HFFc6 (cell line): ENCODE measurements at regions not wholly inside any gene's neighbourhood (a gene's known extent, or its start where the extent isn't known, plus 50 kb on each side); places are given as distances from the start of the nearest gene placed in this dataset.

Source experiments
- DNase-seq: peaks from one replicate; pipeline ENCODE4 v3.0.0-alpha.2; 2018
- H3K27ac Mint-ChIP-seq: 2 replicates; pipeline ENCODE4 v1.8.0; 2020; ENCODE audit warnings: mild to moderate bottlenecking, mixed read lengths
- H3K27me3 Mint-ChIP-seq: 2 replicates; pipeline ENCODE4 v1.8.0; 2021; ENCODE audit warnings: mild to moderate bottlenecking, moderate library complexity, mixed read lengths; ENCODE audit not compliant: insufficient read depth
- H3K36me3 Mint-ChIP-seq: 2 replicates; pipeline ENCODE4 v1.8.0; 2021; ENCODE audit warnings: low read depth, mixed read lengths
- H3K4me1 Mint-ChIP-seq: 2 replicates; pipeline ENCODE4 v1.8.0; 2020; ENCODE audit warnings: low read depth, mixed read lengths
- H3K4me3 Mint-ChIP-seq: 2 replicates; pipeline ENCODE4 v1.8.0; 2020; ENCODE audit warnings: mild to moderate bottlenecking, moderate library complexity, mixed read lengths
- H3K9me3 Mint-ChIP-seq: 2 replicates; pipeline ENCODE4 v1.8.0; 2020; ENCODE audit warnings: mild to moderate bottlenecking, mixed read lengths
- CTCF ChIP-seq: fragments of 200-600 bp; sonication (generic); IDR thresholded peaks from 2 replicates; pipeline ENCODE4 v1.5.0; 2021; ENCODE audit warnings: antibody characterized with exemption, mild to moderate bottlenecking

- Mint-ChIP-seq H3K9me3 (no peaks in the 10 kb centered on the region), H3K4me3 (no peak overlapping the region), H3K36me3 (no peaks in the 10 kb centered on the region), H3K27ac (no peak overlapping the region), H3K4me1 (no peaks in the 10 kb centered on the region), H3K27me3 (no peaks in the 10 kb centered on the region)
- no peak for DNase-seq
- no peak for TF ChIP-seq CTCF
Measured at GRCh38 chrX:10882484-10882883, 228.6 kb upstream of the HCCS start.

- no peaks in the 10 kb centered on the region for H3K4me1 Mint-ChIP-seq
- H3K27me3 Mint-ChIP-seq: no peaks in the 10 kb centered on the region
- no peak overlapping the region for H3K4me3 Mint-ChIP-seq
- H3K36me3 Mint-ChIP-seq: no peaks in the 10 kb centered on the region
- no peaks in the 10 kb centered on the region for H3K9me3 Mint-ChIP-seq
- no peak for TF ChIP-seq CTCF
- no peak overlapping the region for H3K27ac Mint-ChIP-seq
- no peak for DNase-seq
Measured at GRCh38 chrX:10884246-10884645, 226.9 kb upstream of the HCCS start.

GRCh38 chrX:10892621-10893225, 218.4 kb upstream of the HCCS start:
- peak; percentile 44 for DNase-seq
- Mint-ChIP-seq H3K36me3 (no peaks in the 10 kb centered on the region), H3K27ac (no peak overlapping the region), H3K27me3 (no peaks in the 10 kb centered on the region), H3K9me3 (no peaks in the 10 kb centered on the region), H3K4me3 (no peak overlapping the region), H3K4me1 (peaks cover 17% of the 10 kb centered on the region)
- TF ChIP-seq CTCF: no peak

GRCh38 chrX:10893366-10893765, 217.8 kb upstream of the HCCS start:
- no peak for DNase-seq
- Mint-ChIP-seq H3K27me3 (no peaks in the 10 kb centered on the region), H3K27ac (no peak overlapping the region), H3K4me3 (no peak overlapping the region), H3K36me3 (no peaks in the 10 kb centered on the region), H3K9me3 (no peaks in the 10 kb centered on the region), H3K4me1 (peaks cover 17% of the 10 kb centered on the region)
- no peak for TF ChIP-seq CTCF

- no peaks in the 10 kb centered on the region for H3K27me3 Mint-ChIP-seq
- H3K4me3 Mint-ChIP-seq: no peak overlapping the region
- no peaks in the 10 kb centered on the region for H3K9me3 Mint-ChIP-seq
- TF ChIP-seq CTCF: no peak
- no peaks in the 10 kb centered on the region for H3K36me3 Mint-ChIP-seq
- H3K4me1 Mint-ChIP-seq: peaks cover 17% of the 10 kb centered on the region
- DNase-seq: no peak
- no peak overlapping the region for H3K27ac Mint-ChIP-seq
Measured at GRCh38 chrX:10893976-10894375, 217.2 kb upstream of the HCCS start.

- Mint-ChIP-seq H3K4me1 (peaks cover 31% of the 10 kb centered on the region), H3K36me3 (no peaks in the 10 kb centered on the region), H3K27me3 (no peaks in the 10 kb centered on the region), H3K9me3 (no peaks in the 10 kb centered on the region), H3K4me3 (no peak overlapping the region), H3K27ac (no peak overlapping the region)
- no peak for DNase-seq
- TF ChIP-seq CTCF: no peak
Measured at GRCh38 chrX:10897768-10898167, 213.4 kb upstream of the HCCS start.
